Esophagus squamous epithelium (tissue), 5 donors: ENCODE measurements at regions not wholly inside any gene's neighbourhood (a gene's known extent, or its start where the extent isn't known, plus 50 kb on each side); places are given as distances from the start of the nearest gene placed in this dataset.

Experiments used
- DNase-seq: peaks from one replicate; lab custom pipeline; 2025; lab: John Stamatoyannopoulos, UW
- H3K27ac ChIP-seq, 4 donors: fragments of 200-600 bp; sonication (generic); one replicate each; pipeline ENCODE4 v1.5.1; 2016 to 2019; ENCODE audit warnings: mild to moderate bottlenecking in 1 of 4
- H3K27me3 ChIP-seq, 4 donors: fragments of 200-600 bp; sonication (generic); 1 replicate in 3 of 4; 2 replicates in 1 of 4; pipeline versions ENCODE4 v1.5.1 to v1.6.0; 2017 to 2021; ENCODE audit warnings: antibody characterized with exemption in 1 of 4
- H3K36me3 ChIP-seq, 3 donors: fragments of 200-600 bp; sonication (generic); one replicate each; pipeline ENCODE4 v1.5.1; 2016 to 2019
- H3K4me1 ChIP-seq, 3 donors: fragments of 200-600 bp; sonication (generic); one replicate each; pipeline ENCODE4 v1.5.1; 2017 to 2019
- H3K4me3 ChIP-seq, 4 donors: fragments of 200-600 bp; sonication (generic); 1 replicate in 3 of 4; 2 replicates in 1 of 4; pipeline ENCODE4 v1.5.1; 2016 to 2019; ENCODE audit warnings: mild to moderate bottlenecking in 2 of 4, moderate library complexity in 1 of 4
- H3K9me3 ChIP-seq, 3 donors: fragments of 200-600 bp; sonication (generic); one replicate each; pipeline ENCODE4 v1.5.1; 2016 to 2019
- POLR2A ChIP-seq, 4 donors: fragments of 450-650 bp; IDR thresholded peaks; one replicate each; pipeline ENCODE4 v1.6.1; 2017; ENCODE audit warnings: antibody characterized with exemption in 4 of 4, mild to moderate bottlenecking in 4 of 4, moderate library complexity in 3 of 4
- WGBS, 2 donors: methylation state at CpG; one replicate each; pipeline ENCODE4 v1.1.5; 2018; 5-methylcytosine and 5-hydroxymethylcytosine counted together
- intact Hi-C: fragments of 100-400 bp; cut with DNase I; formaldehyde crosslinking; loops from one replicate; pipeline ENCODE4 v1.15.0; 2022
- TF ChIP-seq, protein P1 (sequence below), 6 experiments: fragments of 450-650 bp in 4 of 6; fragments of 200-600 bp in 2 of 6; sonication (generic) in 2 of 6; IDR thresholded peaks; one replicate each; pipeline ENCODE4 v1.5.1; 2016 to 2019; ENCODE audit warnings: antibody characterized with exemption in 6 of 6, mild to moderate bottlenecking in 4 of 6, moderate library complexity in 4 of 6
- donor health status: DM: yes; HTN: yes; CAD: no.

- no peaks in the 10 kb centered on the region for H3K9me3 ChIP-seq
- H3K27ac ChIP-seq = no peak overlapping the region
- no peaks in the 10 kb centered on the region for H3K36me3 ChIP-seq
- H3K27me3 ChIP-seq = no peaks in the 10 kb centered on the region
- WGBS, 2 donors = 52 to 61% methylated on average over 1 of the region's 1 CpG
- no peak for TF ChIP-seq POLR2A (IDR thresholded peaks at IDR 0.05)
- TF ChIP-seq, protein P1, sequence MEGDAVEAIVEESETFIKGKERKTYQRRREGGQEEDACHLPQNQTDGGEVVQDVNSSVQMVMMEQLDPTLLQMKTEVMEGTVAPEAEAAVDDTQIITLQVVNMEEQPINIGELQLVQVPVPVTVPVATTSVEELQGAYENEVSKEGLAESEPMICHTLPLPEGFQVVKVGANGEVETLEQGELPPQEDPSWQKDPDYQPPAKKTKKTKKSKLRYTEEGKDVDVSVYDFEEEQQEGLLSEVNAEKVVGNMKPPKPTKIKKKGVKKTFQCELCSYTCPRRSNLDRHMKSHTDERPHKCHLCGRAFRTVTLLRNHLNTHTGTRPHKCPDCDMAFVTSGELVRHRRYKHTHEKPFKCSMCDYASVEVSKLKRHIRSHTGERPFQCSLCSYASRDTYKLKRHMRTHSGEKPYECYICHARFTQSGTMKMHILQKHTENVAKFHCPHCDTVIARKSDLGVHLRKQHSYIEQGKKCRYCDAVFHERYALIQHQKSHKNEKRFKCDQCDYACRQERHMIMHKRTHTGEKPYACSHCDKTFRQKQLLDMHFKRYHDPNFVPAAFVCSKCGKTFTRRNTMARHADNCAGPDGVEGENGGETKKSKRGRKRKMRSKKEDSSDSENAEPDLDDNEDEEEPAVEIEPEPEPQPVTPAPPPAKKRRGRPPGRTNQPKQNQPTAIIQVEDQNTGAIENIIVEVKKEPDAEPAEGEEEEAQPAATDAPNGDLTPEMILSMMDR (IDR thresholded peaks at IDR 0.05) = no peak
- H3K4me3 ChIP-seq = no peak overlapping the region
- DNase-seq = no peak
- H3K4me1 ChIP-seq = no peaks in the 10 kb centered on the region
- intact Hi-C loops = no loop called here
Measured at GRCh38 chr1:194028002-194028401, 841.6 kb upstream of the B3GALT2 start.

DNA sequence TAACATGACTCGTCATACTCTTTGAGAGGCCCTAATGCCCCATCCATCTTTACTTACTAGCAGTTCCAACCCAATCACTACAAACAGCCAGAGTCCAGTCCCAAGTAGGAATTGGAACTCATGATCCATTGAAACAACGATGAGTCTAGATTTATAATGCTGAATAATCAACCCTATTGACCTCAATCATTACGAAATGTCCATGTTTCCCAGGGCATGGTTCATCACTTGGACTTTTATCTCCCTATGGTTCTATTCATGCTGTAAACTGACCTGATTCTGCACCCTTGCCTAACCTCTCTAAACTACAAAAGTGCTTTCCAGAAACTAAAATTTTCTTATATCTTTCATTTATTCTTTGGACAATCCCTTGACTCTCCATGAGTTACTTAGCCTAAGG is 840.0 kb upstream of the B3GALT2 start:
- Histone ChIP-seq H3K36me3 (no peaks in the 10 kb centered on the region), H3K27me3 (no peaks in the 10 kb centered on the region), H3K4me1 (no peaks in the 10 kb centered on the region), H3K4me3 (no peak overlapping the region), H3K9me3 (no peaks in the 10 kb centered on the region), H3K27ac (no peak overlapping the region)
- no peak for DNase-seq
- WGBS, 2 donors = 79 to 90% methylated on average over 3 of the region's 3 CpGs
- intact Hi-C loops = no loop called here
- TF ChIP-seq POLR2A (IDR thresholded peaks at IDR 0.05) = no peak
- TF ChIP-seq, protein P1 (IDR thresholded peaks at IDR 0.05) = no peak

- Histone ChIP-seq H3K9me3 (no peaks in the 10 kb centered on the region), H3K4me1 (no peaks in the 10 kb centered on the region), H3K4me3 (no peak overlapping the region), H3K36me3 (no peaks in the 10 kb centered on the region), H3K27ac (no peak overlapping the region), H3K27me3 (no peaks in the 10 kb centered on the region)
- intact Hi-C loops = no loop called here
- 32 to 37% methylated on average over 2 of the region's 2 CpGs for WGBS, 2 donors
- TF ChIP-seq, protein P1 (IDR thresholded peaks at IDR 0.05) = no peak
- TF ChIP-seq POLR2A (IDR thresholded peaks at IDR 0.05) = no peak
- DNase-seq = no peak
Measured at GRCh38 chr1:194024659-194025058, 838.2 kb upstream of the B3GALT2 start.

GRCh38 chr1:194014014-194014413 is 827.6 kb upstream of the B3GALT2 start:
- H3K27ac ChIP-seq = no peak overlapping the region
- no peaks in the 10 kb centered on the region for H3K27me3 ChIP-seq
- H3K9me3 ChIP-seq = no peaks in the 10 kb centered on the region
- H3K36me3 ChIP-seq = no peaks in the 10 kb centered on the region
- H3K4me1 ChIP-seq = no peaks in the 10 kb centered on the region
- H3K4me3 ChIP-seq = no peak overlapping the region
- WGBS, 2 donors = 21 to 22% methylated on average over 2 of the region's 2 CpGs
- DNase-seq = no peak
- TF ChIP-seq, protein P1 (IDR thresholded peaks at IDR 0.05) = no peak
- TF ChIP-seq POLR2A (IDR thresholded peaks at IDR 0.05) = no peak
- intact Hi-C loops = no loop called here

DNA sequence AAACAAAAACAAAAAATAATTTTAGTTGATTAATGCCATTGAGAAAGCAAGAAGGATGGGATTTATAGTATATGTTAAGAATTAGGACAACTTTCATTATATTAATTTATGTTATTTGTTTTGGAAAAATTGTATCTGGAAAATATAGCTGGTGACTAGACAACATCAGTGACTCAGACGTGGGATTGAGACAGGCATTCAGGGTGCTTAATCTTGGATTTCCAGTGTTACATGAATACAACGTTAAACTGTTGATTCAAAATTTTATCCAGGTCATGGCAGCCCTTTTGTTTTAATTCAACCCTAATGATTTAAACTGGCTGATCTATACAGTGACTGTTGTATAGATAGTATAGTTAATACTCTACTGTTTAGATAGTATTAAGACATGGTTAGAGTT is 827.1 kb upstream of the B3GALT2 start:
- no peak for TF ChIP-seq POLR2A (IDR thresholded peaks at IDR 0.05)
- TF ChIP-seq, protein P1 (IDR thresholded peaks at IDR 0.05) = no peak

More for the DNA sequence above, 827.1 kb upstream of the B3GALT2 start:
- H3K9me3 ChIP-seq = no peaks in the 10 kb centered on the region
- WGBS, 2 donors = 31 to 43% methylated on average over 2 of the region's 2 CpGs
- no peak overlapping the region for H3K27ac ChIP-seq
- no peaks in the 10 kb centered on the region for H3K4me1 ChIP-seq
- no peak for DNase-seq
- H3K27me3 ChIP-seq = no peaks in the 10 kb centered on the region
- H3K4me3 ChIP-seq = no peak overlapping the region
- no peaks in the 10 kb centered on the region for H3K36me3 ChIP-seq
- intact Hi-C loops = no loop called here
